ENCODE measurements at regions not wholly inside any gene's neighbourhood (a gene's known extent, or its start where the extent isn't known, plus 50 kb on each side); places are given as distances from the start of the nearest gene placed in this dataset.

DNA sequence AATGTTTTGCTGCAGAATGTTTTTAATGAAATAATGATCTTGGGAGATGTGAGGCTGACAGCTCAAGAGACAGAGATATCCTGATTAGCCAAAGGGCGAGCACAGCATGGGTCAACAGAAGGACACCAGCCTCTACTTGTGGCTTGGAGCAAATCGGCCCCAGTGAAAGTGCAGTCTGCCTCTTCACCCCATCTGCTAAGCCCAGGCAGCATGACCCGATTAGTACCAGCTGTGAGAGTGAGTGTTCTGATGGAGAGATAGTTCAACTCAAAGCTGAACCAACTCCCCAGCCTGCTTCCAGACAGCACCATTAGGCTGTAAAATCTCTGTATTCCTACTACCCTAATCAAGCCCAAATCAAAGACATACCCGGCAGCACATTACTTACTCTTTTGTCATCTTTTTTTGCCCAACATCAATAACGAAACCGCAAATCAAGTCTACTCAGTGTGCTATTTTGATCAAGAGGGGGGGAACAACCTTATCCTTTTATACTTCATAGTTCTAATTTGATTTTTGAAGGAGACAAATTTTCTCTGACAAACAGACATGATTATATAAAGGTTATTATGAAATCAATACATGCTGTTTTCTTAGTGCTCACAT, 514.1 kb upstream of the NRSN1 start:
- Histone ChIP-seq H3K27ac (ENCODE audit: low read depth, low read length) (no peak overlapping the region), H2AFZ (ENCODE audit: low read depth, low read length, poor library complexity, severe bottlenecking) (no peak overlapping the region), H3K79me2 (ENCODE audit: insufficient read depth, low read length) (no peaks in the 10 kb centered on the region), H3K9ac (ENCODE audit: low read length) (no peak overlapping the region), H3K9me3 (ENCODE audit: control insufficient read depth in 1 of 2, insufficient read depth in 1 of 2, low read depth in 1 of 2, low read length in 2 of 2) (peaks cover 0 to 3% of the 10 kb centered on the region in 2 experiments; a peak in 1 of 4 replicates), H4K20me1 (ENCODE audit: insufficient read depth) (no peaks in the 10 kb centered on the region), H3K4me2 (ENCODE audit: low read length) (no peak overlapping the region), H3K4me3 (replicated peaks in 1 of 2; ENCODE audit: low read depth in 1 of 2, low read length in 2 of 2) (no peak overlapping the region), H3K4me1 (ENCODE audit: control insufficient read depth in 1 of 2, insufficient read depth in 2 of 2, low read length in 2 of 2) (no peaks in the 10 kb centered on the region), H3K9me2 (ENCODE audit: insufficient read depth) (no peaks in the 10 kb centered on the region), H3K36me3 (ENCODE audit: control insufficient read depth in 1 of 2, insufficient read depth in 2 of 2, low read length in 2 of 2) (no peaks in the 10 kb centered on the region), H3K27me3 (ENCODE audit: insufficient read depth, low read length) (no peaks in the 10 kb centered on the region)
- intact Hi-C loops (cut with micrococcal nuclease): no loop called here
- ATAC-seq (no peak), DNase-seq (ENCODE audit: low read depth, low spot score) (no peak)
- BruUV-seq (replicated peaks): no TSS peak
- CTCF ChIA-PET: no interaction called here
- TF ChIP-seq SP1 (IDR thresholded peaks at IDR 0.05; ENCODE audit: low read depth): no peak
- TF ChIP-seq JUND (IDR thresholded peaks at IDR 0.05): no peak
- TF ChIP-seq CEBPB (IDR thresholded peaks at IDR 0.05; ENCODE audit: low read depth): no peak
- TF ChIP-seq ZFX (IDR thresholded peaks at IDR 0.05): no peak
- no peak for TF ChIP-seq EGR1 (IDR thresholded peaks at IDR 0.05; ENCODE audit: low read depth)
- no peak for TF ChIP-seq TCF7L2 (IDR thresholded peaks at IDR 0.05; ENCODE audit: borderline replicate concordance, extremely low read depth, insufficient read depth, insufficient read length)
- no peak for TF ChIP-seq EZH2 (IDR thresholded peaks at IDR 0.05)
- TF ChIP-seq, protein P1, sequence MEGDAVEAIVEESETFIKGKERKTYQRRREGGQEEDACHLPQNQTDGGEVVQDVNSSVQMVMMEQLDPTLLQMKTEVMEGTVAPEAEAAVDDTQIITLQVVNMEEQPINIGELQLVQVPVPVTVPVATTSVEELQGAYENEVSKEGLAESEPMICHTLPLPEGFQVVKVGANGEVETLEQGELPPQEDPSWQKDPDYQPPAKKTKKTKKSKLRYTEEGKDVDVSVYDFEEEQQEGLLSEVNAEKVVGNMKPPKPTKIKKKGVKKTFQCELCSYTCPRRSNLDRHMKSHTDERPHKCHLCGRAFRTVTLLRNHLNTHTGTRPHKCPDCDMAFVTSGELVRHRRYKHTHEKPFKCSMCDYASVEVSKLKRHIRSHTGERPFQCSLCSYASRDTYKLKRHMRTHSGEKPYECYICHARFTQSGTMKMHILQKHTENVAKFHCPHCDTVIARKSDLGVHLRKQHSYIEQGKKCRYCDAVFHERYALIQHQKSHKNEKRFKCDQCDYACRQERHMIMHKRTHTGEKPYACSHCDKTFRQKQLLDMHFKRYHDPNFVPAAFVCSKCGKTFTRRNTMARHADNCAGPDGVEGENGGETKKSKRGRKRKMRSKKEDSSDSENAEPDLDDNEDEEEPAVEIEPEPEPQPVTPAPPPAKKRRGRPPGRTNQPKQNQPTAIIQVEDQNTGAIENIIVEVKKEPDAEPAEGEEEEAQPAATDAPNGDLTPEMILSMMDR (IDR thresholded peaks at IDR 0.05 in 2 of 3, conservative IDR thresholded peaks at IDR 0.05 in 1 of 3; ENCODE audit: borderline replicate concordance in 1 of 3, insufficient read depth in 1 of 3, low read depth in 2 of 3, low read length in 2 of 3): no peak
- TF ChIP-seq, protein P2, sequence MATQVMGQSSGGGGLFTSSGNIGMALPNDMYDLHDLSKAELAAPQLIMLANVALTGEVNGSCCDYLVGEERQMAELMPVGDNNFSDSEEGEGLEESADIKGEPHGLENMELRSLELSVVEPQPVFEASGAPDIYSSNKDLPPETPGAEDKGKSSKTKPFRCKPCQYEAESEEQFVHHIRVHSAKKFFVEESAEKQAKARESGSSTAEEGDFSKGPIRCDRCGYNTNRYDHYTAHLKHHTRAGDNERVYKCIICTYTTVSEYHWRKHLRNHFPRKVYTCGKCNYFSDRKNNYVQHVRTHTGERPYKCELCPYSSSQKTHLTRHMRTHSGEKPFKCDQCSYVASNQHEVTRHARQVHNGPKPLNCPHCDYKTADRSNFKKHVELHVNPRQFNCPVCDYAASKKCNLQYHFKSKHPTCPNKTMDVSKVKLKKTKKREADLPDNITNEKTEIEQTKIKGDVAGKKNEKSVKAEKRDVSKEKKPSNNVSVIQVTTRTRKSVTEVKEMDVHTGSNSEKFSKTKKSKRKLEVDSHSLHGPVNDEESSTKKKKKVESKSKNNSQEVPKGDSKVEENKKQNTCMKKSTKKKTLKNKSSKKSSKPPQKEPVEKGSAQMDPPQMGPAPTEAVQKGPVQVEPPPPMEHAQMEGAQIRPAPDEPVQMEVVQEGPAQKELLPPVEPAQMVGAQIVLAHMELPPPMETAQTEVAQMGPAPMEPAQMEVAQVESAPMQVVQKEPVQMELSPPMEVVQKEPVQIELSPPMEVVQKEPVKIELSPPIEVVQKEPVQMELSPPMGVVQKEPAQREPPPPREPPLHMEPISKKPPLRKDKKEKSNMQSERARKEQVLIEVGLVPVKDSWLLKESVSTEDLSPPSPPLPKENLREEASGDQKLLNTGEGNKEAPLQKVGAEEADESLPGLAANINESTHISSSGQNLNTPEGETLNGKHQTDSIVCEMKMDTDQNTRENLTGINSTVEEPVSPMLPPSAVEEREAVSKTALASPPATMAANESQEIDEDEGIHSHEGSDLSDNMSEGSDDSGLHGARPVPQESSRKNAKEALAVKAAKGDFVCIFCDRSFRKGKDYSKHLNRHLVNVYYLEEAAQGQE (IDR thresholded peaks at IDR 0.05; ENCODE audit: low read depth): no peak
- TF ChIP-seq ELF1 (IDR thresholded peaks at IDR 0.05; ENCODE audit: borderline replicate concordance, low read depth): no peak
- TF ChIP-seq POLR2AphosphoS5 (IDR thresholded peaks at IDR 0.05; ENCODE audit: low read depth, low read length): no peak
- no peak for TF ChIP-seq EZH2phosphoT487 (IDR thresholded peaks at IDR 0.05; ENCODE audit: borderline replicate concordance)
- TF ChIP-seq, protein P3, sequence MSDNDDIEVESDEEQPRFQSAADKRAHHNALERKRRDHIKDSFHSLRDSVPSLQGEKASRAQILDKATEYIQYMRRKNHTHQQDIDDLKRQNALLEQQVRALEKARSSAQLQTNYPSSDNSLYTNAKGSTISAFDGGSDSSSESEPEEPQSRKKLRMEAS (IDR thresholded peaks at IDR 0.05): no peak
- no peak for TF ChIP-seq RAD21 (IDR thresholded peaks at IDR 0.05; ENCODE audit: low read depth)
- TF ChIP-seq FOSL1 (IDR thresholded peaks at IDR 0.05; ENCODE audit: low read depth): no peak
- no peak for TF ChIP-seq ZNF274 (IDR thresholded peaks at IDR 0.05; ENCODE audit: low read depth, low read length)
- TF ChIP-seq, protein P4, sequence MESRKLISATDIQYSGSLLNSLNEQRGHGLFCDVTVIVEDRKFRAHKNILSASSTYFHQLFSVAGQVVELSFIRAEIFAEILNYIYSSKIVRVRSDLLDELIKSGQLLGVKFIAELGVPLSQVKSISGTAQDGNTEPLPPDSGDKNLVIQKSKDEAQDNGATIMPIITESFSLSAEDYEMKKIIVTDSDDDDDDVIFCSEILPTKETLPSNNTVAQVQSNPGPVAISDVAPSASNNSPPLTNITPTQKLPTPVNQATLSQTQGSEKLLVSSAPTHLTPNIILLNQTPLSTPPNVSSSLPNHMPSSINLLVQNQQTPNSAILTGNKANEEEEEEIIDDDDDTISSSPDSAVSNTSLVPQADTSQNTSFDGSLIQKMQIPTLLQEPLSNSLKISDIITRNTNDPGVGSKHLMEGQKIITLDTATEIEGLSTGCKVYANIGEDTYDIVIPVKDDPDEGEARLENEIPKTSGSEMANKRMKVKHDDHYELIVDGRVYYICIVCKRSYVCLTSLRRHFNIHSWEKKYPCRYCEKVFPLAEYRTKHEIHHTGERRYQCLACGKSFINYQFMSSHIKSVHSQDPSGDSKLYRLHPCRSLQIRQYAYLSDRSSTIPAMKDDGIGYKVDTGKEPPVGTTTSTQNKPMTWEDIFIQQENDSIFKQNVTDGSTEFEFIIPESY (IDR thresholded peaks at IDR 0.05; ENCODE audit: extremely low read depth, insufficient replicate concordance, low read length): no peak
- no peak for TF ChIP-seq SIN3A (IDR thresholded peaks at IDR 0.05; ENCODE audit: low read depth)
- TF ChIP-seq, protein P5, sequence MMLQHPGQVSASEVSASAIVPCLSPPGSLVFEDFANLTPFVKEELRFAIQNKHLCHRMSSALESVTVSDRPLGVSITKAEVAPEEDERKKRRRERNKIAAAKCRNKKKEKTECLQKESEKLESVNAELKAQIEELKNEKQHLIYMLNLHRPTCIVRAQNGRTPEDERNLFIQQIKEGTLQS (IDR thresholded peaks at IDR 0.05): no peak
- RAD21 ChIA-PET (ENCODE audit: low non-redundant PET in 1 of 2, low total read pairs in 2 of 2, uncharacterized antibody in 2 of 2, unreplicated experiment in 2 of 2): no interaction called here
- POLR2A ChIA-PET: no interaction called here
